ENCODE measurements at regions not wholly inside any gene's neighbourhood (a gene's known extent, or its start where the extent isn't known, plus 50 kb on each side); places are given as distances from the start of the nearest gene placed in this dataset.

GRCh38 chr2:136495636-136496035 lies 269.7 kb upstream of the THSD7B start:
- TF ChIP-seq EP300 (IDR thresholded peaks at IDR 0.05) (no peak), USF2 (IDR thresholded peaks at IDR 0.05) (no peak), TP53 (CRISPR knock-in tag; IDR thresholded peaks at IDR 0.05) (no peak), JUNB (IDR thresholded peaks at IDR 0.05) (no peak), CTCF (IDR thresholded peaks at IDR 0.05) (no peak), POLR2AphosphoS2 (conservative IDR thresholded peaks at IDR 0.05; ENCODE audit: low read length) (no peak), CHD2 (IDR thresholded peaks at IDR 0.05; ENCODE audit: low read length, partially characterized antibody) (no peak), POLR2A (IDR thresholded peaks at IDR 0.05; ENCODE audit: low read length) (no peak), NR3C1 (IDR thresholded peaks at IDR 0.05) (no peak), HMGXB4 (CRISPR knock-in tag; IDR thresholded peaks at IDR 0.05; ENCODE audit: borderline replicate concordance) (no peak)

Data from A549 (cell line).